VCaP (cell line): ENCODE measurements at regions not wholly inside any gene's neighbourhood (a gene's known extent, or its start where the extent isn't known, plus 50 kb on each side); places are given as distances from the start of the nearest gene placed in this dataset.

ENCODE experiments used
- H3K27ac ChIP-seq: fragments of 450-650 bp; 2 replicates; pipeline ENCODE4 v1.5.1; 2017
- CTCF ChIP-seq: fragments of 450-650 bp; conservative IDR thresholded peaks from 2 replicates; pipeline ENCODE4 v1.5.1; 2017; ENCODE audit warnings: mild to moderate bottlenecking, moderate library complexity

GRCh38 chr4:183798301-183799253, 106.5 kb upstream of the STOX2 start:
- H3K27ac ChIP-seq = no peak overlapping the region
- TF ChIP-seq CTCF = no peak

- no peak for TF ChIP-seq CTCF
- H3K27ac ChIP-seq = no peak overlapping the region
These were observed 103.5 kb upstream of the STOX2 start for GRCh38 chr4:183801457-183802165.

DNA sequence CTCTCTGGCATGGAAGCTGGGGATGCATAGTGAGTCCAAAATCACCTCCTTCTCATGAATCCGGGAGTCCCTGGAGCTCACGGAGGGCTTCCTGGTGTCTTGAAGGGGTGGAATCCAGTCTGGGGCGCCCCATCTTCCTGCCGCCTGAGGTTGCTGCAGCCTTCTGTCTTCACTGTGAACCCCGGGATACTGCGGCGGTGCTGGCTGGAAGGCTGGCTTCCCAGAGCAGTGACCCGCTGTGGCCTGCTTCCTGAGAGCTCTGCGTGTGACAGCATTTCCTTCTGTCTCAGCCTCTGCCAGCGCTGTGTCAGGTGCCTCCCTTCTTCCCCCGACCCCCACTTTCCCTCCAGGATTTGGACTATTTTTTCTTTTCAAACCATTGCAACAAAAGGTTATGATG, 98.8 kb upstream of the STOX2 start:
- H3K27ac ChIP-seq = no peak overlapping the region
- no peak for TF ChIP-seq CTCF

DNA sequence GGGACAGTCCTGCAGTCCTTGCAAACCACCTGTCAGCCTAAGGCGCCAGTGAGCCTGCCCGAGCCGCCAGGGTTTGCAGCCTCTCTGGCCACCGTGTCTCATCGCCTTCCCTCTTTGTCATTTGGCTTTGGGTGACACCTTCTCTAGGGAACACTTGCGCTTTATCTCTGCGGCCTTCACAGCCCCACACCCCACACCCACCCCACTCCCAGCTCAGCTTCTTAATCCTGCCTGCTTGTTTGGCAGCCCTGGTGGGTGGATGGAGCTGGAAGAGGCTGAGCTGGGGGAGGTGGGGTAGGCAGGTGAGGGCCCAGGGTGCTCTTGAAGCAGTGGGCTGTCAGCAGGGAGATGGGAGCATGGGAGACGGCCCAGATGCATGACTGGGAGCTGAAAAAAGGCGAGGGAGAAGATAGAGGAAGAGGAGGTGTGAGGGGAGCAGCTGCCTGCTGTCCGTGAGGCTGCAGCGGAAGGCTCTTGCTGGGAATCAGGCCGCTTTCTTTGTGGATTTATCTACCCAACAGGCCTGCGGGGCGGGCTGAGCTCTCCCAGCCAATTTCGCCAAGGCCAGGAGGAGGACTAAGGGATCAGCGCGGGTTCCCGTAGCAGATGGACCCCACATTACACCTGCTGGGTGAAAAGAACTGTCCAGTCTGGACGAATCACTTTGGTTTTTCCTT, 97.5 kb upstream of the STOX2 start:
- no peak for TF ChIP-seq CTCF
- no peak overlapping the region for H3K27ac ChIP-seq

GRCh38 chr4:183808097-183808456, 97.0 kb upstream of the STOX2 start:
- TF ChIP-seq CTCF = no peak
- no peak overlapping the region for H3K27ac ChIP-seq

- no peak overlapping the region for H3K27ac ChIP-seq
- TF ChIP-seq CTCF = no peak
These were observed 92.5 kb upstream of the STOX2 start for GRCh38 chr4:183812567-183812966.

GRCh38 chr4:183814461-183814860, 90.6 kb upstream of the STOX2 start:
- H3K27ac ChIP-seq = no peak overlapping the region
- TF ChIP-seq CTCF = no peak
